OCI-M2 (cell line): ENCODE measurements at regions not wholly inside any gene's neighbourhood (a gene's known extent, or its start where the extent isn't known, plus 50 kb on each side); places are given as distances from the start of the nearest gene placed in this dataset.
"Not testable (repeated sequence)": the region's sequence is repeated elsewhere in the genome, so short reads cannot be mapped to it uniquely, and the experiment has no call there.

ENCODE experiments used
- DNase-seq: peaks from one replicate; lab custom pipeline; 2025; ENCODE audit not compliant: unreplicated experiment; lab: John Stamatoyannopoulos, UW

DNA sequence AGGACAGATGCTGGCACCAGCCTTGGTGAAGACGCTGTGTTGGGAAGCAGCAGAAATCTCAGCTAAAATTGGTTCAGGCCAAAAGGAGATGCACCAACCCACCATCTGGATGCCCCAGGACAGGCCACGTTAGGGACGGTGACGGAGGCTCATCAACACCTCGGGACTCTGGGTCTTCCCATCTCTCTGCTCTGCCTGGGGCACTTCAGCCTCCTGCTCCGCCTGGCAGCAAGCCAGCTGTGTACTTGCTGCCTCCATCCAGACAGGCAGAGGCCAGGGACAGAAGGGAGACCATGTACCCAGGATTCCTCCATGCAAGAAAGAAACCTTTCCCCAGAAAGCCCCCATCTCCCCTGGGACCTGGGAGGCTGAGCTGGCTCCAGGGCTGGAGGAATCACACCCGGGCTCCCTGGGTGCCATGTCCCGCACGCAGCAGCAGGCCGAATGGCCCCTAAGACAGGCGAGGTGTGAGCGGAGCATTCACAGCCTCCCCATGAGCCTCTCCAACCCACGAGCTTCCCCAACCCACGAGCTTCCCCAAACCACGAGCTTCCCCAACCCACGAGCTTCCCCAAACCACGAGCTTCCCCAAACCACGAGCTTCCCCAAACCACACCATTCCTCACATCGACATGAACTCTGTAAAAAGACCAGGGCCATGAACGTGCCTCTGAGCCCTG, 274.5 kb downstream of the C16orf95 start:
- no peak for DNase-seq

DNA sequence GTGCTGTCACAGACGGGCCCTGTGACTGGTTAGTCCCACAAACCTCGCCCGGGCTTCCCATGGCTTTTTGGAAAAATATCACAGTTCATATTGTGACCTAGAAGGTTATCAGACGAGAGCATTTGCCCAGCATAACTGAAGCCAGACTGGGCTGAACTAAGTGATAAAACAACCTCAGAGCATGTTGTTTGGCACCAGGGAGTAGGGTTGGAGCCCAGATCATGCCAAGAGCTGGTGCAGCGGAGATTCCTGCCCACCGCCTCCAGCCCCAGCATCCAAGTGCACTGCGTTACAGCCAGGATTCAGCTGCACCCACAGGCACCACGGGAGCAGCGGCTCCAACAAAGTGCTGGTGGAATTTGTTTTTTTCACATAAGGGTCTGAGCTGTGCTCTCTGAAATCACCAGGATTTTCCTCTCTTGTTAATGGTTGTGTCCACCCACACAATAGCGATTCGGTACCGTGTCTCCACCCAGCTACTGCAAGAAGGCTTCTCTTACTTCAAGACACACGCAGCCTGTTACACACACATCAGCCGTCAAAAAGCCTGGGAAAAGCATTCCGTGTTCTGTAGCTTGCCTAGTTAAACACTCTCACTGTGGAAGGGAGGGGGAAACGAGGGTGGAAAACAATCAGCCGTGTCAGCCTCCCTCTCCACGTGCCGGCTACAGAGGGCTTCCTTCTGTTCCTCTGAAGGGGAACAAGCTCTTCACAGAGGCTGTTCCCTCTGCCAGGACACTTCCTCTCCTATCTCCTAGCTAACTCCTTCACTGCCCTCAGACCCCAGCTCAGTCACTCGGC, 273.8 kb downstream of the C16orf95 start:
- DNase-seq, result no peak

DNA sequence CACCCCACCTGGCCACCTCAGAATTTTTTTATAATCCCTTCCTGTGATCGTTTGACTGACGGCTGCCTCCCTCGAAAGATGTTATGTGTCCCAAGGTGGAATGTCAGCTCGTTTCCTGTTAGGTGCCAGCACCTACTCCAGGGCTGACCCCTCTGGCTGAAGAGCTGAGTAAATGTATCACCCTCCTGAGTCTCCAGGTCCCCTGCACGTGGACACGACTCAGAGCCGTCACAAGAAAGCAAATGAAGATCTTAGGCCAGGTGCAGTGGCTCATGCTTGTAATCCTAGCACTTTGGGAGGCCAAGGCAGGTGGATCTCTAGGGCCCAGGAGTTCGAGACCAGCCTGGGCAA, 273.2 kb downstream of the C16orf95 start:
- DNase-seq, result no peak

DNA sequence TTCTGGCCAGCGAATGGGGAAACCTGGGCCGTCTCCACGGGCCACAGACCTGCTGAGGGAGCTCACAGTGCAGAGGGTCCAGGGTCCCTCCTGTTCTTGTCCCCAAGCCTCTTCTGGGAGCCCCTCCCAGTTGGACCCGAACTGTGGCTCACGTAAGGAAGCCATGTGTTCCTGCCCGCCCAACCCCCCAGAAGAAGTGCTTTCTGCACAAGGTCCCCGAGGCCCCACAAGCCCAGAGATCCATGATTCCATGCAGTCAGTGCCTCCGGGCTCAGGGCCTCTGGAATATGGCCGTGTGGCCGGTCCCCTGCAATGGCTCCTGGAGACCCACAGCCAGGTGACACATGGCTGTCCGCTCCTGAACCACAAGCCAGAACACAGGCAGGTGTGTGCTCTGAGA, 272.4 kb downstream of the C16orf95 start:
- no peak for DNase-seq

DNA sequence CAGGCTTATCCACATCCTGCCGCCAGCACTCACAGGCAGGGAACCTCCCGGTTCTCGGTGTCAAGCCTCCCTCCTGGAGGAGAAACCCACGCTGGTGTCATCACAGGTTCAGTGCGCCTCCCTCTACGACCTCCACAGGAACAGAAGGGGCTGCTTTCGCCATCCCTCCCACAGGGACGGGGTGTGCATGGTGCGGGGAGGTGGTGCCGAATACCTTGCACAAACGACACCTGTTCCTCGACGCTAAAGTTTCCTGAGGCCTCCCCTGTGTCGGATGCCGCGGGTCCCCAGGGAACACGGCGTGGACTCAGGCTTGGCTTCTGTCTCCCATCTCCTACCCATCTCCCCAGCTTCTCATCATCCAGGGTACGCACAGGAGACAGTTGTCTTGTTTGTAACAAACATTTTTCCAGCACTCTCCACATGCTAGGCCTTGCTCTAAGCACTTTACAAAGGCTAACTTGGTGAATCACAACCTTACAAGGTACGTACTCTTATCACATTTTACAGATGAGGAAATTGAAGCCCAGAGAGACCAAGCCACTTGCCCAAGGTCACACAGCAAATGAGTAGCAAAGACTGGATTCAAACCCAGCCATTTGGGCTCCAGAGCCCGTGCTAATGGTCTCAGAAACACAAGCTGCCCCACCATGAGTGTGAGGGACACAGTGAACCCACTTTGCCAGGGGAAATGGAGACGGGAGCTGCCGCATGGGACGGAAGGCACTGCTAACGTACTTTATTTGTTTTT, 271.6 kb downstream of the C16orf95 start:
- DNase-seq, result no peak

DNA sequence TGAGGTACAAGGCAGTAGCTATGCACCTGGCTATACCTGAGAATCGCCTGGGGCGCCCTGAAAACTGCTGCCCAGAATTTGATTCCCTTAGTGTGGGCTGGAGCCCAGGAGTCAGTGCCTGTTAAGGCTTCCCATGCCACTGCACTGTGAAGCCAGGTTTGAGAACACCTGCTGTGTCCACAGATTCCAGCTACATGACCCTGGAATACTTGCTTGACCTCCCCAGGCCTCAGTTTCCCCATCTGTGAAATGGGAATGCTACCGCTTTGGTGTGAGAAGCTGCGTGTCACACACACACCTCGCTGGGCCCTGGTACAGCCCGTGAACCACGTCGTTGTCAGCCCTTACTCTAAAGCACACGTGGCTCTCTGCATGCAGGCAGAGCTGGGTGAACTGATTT, 271.0 kb downstream of the C16orf95 start:
- no peak for DNase-seq

DNA sequence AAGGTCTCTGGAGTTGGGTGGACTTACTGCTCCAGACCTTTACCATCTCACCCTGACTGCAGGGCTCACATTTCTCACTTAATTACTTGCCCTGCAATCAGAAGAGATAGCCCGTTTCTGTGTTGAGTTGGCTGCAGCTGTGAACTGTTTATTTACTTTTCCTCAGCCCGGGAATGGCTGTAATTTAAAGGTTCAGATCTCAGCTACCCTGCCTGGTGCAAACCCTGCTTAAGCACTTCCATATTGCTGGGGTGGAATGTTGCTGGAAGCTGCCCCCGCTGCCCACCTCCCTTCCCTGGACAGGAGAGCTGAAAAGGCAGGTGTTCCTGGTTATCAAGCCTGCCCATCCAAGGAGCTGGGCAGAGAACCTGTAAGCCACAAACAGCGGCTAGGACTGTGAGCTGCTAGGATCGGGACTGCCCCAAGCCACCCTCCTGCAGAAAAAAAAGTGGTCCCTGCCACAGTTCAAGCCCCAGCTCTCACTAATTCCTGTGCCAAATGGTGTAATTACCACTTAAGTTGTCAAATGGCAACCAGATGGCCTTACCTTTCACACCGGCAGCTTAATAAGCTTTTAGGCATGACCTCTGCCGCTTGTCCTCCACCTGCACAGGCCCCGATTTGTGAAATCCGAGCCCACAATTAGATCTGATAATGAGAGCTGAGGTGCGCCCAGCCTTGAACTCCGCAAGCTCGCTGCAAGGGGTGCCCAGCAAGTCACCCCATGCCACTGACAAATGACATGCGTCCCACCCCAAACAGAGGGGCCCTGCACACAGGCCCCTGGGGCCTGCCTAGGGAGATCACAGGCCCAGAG, 269.8 kb downstream of the C16orf95 start:
- no peak for DNase-seq

DNA sequence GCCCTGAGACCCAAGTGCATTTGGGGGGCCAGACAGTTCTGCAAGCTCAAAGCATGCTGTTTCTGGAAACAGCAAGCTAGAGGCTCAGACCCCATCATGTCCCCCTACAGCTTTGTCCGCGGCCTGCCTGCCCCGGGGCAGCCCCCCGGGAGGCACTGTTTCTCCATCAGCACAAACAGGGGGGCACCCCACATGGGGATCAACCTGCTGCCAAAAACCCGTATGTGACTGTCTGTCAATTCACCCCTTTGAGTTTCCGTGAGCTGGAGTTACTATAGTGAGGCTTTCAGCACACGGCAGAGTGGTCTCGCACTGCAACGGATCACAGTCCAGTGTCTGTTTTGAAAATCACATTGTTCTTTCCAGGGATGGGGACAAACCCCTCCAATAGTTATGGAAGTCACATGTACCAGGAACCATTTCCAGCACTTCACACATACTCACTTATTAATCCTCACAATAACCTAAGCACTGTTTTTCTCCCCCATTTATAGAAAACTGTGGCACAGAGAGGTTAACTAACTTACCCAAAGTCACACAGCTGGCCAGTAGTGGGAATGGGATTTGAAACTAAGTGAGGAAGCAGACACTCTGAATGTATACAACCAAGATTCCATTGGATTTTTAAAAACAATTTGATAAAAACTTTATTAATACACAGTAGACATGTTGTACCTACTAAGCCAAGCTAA, 269.0 kb downstream of the C16orf95 start:
- DNase-seq, result no peak

DNA sequence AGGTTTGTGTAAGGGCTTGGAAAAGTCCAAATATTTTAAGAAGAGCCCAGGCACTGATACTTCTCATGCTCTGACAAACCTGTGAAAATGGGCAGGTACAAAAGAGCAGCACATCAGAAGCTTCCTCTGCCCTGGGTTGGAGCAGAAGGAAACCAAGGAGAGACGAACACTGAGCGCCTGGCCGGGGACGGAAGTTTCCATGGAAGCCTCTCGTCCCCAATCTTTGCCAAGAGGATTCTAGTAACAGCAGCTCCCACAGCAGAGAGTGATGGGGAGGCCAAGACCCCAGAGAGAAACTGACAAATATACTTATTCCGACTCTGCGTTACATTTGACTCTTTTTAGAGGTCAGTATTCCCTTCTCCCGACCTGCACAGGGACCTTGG, 268.5 kb downstream of the C16orf95 start:
- DNase-seq, result no peak

DNA sequence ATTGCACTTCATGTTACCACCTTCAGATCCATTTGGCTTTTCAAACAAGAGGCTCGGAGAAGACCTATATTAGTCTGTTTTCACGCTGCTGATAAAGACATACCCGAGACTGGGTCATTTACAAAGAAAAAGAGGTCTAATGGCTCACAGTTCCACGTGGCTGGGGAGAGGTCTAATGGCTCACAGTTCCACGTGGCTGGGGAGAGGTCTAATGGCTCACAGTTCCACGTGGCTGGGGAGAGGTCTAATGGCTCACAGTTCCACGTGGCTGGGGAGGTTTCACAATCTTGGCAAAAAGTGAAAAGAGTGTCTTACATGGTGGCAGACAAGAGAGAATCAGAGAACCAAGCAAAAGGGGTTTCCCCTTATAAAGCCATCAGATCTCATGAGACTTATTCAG, 268.0 kb downstream of the C16orf95 start:
- not testable (repeated sequence) for DNase-seq

DNA sequence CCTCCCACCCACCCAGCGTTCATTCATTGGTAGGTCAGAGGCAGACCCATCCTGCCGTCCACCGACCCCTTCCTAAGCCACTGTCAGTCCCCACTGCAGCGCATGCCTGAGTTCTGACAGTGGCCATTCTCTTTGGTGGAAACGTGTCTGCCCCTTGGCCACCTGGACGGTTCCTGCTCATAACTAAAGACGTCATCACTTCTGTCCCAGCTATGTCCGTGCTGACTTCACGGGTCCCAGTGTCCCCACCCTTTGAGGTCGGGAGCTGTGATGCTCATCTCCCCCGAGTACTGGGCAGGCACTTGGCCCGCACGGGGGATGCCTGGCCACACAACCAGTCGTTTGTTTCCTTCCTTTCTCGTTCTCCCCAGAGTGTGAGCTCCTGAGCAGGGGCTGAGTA, 267.1 kb downstream of the C16orf95 start:
- no peak for DNase-seq

DNA sequence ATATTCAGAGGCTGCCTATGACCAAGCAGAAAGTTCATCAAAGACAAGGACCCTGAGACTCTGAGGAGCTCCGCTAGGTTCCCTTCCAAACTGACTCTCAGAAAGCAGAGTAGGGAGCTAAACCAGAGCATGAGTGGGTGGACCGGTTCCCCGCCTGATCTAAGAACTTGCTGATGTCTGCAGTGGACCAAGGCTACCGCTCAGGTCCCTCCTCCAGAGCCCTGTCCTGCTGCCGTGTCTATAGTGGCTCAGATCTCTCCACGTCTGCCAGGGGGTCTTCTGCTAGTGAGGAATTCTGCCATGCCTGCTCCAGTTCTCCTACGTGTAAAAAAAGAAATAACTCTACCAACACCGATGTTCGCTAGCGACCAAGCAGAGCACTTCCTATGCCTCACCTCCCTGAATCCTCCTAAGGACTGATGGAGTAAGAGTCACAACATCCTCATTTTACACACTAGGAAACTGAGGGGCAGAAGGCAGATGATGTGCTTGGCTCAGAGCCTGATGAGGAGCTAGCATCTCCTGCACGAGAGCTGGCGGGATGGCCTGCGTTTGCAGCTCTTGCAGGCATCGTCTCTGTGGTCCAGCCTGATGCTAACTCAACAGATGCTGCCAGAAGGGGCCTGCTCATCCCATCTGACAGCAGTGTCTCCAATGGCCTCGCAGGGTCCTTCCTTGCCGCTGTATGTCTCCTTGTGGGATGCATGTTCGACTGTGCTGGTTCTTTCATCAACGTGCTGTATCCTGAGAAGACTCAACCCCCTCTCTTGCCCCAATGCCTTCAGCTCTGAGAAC, 265.5 kb downstream of the C16orf95 start:
- DNase-seq, result no peak

DNA sequence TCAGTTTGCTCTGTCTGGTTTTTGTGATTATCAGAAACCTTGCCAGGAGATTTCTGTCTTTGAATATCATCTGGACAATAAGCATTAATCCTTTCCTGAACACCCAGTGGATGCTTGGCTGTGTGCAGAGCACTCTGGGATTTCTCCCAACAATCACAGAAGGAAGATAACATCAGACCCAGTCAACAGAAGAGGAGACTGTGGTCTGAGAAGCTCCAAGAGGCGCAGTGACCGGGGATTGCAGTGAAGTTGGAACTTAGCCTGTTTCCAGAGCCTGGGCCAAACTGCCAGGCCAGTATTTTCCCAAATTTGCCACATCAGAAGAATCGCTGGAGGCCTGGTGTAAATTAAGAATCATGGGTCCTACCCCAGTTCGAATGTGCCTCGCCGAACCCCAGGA, 264.7 kb downstream of the C16orf95 start:
- DNase-seq, result no peak

DNA sequence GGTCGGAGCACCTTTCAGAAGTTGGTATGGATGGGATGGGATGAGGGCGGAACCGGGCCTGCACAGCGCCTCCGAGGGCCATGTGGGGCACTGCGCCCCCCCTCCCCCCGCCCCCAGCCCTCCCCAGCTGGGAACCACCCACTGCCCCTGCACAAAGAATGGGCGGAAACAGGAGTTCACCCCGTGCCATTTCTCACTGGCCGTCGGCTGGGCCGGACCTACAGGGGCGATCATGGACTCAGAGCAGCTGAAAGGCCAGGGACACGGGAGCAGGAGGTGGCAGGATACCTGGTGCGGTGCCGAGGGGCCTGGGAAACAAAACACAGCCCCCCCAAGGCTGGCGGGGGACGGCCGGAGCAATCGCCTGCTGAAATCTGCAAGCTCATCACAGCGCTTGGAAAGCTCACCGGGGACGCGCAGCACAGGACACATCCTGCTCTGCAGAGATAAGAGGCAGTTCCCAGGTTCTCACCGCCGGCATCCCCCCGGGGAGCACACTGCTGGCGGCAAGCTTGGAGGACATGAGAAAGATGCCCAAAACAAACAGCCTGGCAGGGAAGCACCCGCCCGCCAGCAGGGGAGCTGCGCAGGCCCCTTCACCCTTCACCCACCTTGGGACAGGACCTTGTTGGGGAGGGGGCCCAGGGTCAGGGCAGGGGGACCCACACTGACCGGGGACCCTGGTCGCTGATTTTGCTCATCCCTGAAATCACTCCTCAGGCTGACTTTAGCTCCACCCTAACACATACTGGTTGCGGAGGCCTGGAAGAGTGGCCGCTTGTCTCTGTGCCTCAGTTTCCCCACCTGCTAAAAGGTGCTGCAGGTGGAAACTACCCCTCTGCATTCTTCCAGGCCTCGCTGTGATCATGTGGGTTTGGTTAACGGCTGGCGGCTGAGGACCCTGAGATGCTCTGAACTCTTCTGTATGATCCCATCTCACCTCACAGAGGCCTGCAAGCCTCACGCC, 263.9 kb downstream of the C16orf95 start:
- no peak for DNase-seq

DNA sequence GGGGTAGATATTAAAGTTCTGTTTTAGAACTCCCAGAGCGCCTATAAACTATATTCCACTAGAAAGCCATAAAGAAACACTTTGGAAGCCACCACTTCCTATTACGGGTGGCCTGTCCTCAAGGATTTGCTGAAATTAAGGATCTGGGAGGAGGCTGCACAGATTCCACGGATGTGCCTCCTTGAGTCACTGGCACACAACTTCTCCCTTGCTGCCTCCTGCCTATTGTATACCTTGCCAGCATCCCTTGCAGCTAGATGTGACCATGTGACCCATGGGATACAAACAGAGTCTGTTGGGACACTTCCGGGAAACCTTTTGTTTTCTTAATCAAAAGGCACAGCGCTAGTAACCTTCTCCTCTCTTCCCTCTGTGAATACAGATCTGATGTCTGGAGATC, 263.0 kb downstream of the C16orf95 start:
- DNase-seq, result no peak

DNA sequence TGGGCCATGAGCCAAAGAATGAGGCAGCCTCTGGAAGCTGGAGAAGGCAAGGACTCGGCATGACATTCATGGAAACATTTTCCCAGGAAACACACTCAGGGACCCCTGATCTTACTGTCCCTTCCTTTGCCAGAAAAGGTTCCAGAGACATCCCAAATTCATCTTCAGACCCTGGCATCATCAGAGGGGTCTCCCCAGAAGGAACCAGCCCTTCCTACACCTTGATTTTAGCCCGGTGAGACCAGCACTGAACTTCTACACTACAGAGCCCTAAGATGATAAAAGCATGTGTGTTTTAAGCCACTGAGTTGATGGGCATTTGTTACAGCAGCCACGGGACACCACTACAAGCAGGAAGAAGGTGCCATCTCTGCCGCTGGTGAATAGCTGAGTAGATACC, 262.3 kb downstream of the C16orf95 start:
- DNase-seq, result no peak

DNA sequence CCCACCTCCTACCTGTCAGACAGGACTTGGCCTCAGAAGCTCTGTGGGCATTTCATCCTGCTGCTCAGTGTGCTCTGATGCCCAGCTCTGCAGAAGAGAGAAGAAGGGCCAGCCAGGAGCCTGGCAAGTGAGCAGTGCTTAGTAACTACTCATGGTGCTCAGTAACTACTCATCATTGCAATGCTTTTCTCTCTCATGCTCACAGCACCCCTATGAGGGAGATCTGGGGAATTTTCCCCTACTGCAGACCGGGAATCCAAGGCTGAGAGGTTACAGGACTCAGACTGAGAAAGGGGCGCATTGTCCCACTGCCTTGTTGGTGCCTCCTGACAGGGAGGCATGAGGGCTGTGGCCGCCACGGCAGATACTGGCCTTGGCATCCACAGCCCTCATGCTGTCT, 261.1 kb downstream of the C16orf95 start:
- no peak for DNase-seq

DNA sequence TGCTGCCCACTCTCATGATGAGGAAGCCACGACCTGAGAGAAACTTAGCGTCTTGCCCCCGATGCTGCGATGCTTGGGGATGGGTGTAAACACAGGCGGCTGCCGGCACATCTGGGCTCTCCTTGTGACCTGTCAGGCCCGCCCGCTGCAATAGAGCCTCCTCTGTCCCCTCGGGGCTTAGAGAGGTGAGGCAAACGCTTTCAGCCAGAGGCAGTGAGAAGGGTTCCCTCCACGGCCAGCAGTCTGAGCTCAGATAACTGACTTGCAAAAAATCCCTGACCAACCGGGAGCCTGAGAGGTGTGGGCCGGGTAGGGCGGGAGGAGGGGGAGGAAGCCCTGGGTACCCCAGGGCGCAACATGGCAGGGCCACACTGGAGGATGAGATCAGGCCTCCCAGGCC, 260.6 kb downstream of the C16orf95 start:
- no peak for DNase-seq
